ENCODE measurements at regions not wholly inside any gene's neighbourhood (a gene's known extent, or its start where the extent isn't known, plus 50 kb on each side); places are given as distances from the start of the nearest gene placed in this dataset.

DNA sequence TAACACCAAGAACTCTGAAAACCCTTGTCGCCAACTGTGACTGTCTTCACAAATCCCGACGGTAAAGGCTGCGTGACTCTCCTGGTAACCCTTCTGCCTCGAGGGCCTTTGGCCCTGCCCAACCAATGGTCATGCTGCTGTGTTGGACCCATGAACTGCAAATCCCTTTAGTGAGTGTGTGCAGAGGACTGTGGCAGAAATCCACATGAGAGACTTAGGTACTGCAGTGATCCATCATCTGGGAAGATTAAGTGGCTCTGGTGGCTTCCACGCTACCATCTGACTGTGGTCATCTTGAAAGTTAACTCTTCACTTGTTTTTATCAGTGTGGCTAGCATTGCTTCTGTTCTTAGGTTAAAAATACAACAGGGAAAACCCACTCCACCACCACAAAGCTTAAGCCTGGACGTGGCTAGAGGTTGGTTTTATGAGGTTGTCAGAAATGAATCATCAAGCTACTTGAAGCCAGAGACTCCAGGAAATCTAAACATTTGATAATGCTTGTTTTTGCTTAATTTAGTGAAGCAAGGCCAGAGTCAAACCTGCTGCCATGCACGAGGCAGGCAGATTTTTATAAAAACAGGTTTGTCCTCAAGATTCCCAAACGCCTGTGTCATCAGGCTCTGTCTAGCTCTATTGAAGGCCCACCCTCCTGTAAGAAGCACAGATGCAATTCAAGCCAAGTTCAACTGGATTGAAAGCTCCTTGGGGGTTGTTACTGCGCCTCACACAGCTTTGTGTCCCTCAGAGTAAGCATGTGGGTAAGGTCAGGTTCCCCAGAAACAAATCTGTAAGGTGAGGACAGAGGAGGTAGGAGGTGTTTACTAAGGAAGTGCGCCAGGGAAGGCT, 52.7 kb upstream of the ERCC6L2 start:
- Histone ChIP-seq H3K4me3 (no peak overlapping the region), H3K36me3 (no peaks in the 10 kb centered on the region), H3K9me3 (replicated peaks) (no peaks in the 10 kb centered on the region), H3K4me1 (no peaks in the 10 kb centered on the region), H3K27ac (replicated peaks) (no peak overlapping the region), H3K27me3 (ENCODE audit: low read depth) (no peaks in the 10 kb centered on the region)
- no peak for DNase-seq
- intact Hi-C loops (cut with micrococcal nuclease) = no loop called here
- TF ChIP-seq, protein P1, sequence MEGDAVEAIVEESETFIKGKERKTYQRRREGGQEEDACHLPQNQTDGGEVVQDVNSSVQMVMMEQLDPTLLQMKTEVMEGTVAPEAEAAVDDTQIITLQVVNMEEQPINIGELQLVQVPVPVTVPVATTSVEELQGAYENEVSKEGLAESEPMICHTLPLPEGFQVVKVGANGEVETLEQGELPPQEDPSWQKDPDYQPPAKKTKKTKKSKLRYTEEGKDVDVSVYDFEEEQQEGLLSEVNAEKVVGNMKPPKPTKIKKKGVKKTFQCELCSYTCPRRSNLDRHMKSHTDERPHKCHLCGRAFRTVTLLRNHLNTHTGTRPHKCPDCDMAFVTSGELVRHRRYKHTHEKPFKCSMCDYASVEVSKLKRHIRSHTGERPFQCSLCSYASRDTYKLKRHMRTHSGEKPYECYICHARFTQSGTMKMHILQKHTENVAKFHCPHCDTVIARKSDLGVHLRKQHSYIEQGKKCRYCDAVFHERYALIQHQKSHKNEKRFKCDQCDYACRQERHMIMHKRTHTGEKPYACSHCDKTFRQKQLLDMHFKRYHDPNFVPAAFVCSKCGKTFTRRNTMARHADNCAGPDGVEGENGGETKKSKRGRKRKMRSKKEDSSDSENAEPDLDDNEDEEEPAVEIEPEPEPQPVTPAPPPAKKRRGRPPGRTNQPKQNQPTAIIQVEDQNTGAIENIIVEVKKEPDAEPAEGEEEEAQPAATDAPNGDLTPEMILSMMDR (IDR thresholded peaks at IDR 0.05; ENCODE audit: borderline replicate concordance) = no peak

DNA sequence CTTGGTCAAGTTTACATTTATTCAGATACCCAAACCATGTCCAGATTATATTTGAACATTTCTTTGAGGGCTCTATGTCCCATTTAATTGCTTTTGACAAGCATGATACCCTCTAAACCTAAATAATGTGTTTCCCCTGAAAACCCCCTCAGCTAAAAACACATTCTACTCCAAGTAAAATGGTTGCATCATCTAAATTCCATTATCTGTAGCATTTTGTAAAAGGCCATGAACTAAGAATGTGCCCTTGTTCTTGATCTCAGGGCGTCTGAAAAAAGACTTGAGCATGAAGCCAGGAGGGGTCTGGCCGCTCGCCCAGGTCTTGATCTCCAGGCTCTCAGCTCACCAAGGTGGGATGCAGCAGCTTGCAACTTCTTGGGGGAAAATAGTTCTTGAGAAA, 53.5 kb upstream of the ERCC6L2 start:
- DNase-seq = no peak
- Histone ChIP-seq H3K9me3 (replicated peaks) (no peaks in the 10 kb centered on the region), H3K4me3 (no peak overlapping the region), H3K36me3 (no peaks in the 10 kb centered on the region), H3K4me1 (no peaks in the 10 kb centered on the region), H3K27me3 (ENCODE audit: low read depth) (no peaks in the 10 kb centered on the region), H3K27ac (replicated peaks) (no peak overlapping the region)
- TF ChIP-seq, protein P1 (IDR thresholded peaks at IDR 0.05; ENCODE audit: borderline replicate concordance) = no peak
- intact Hi-C loops (cut with micrococcal nuclease) = no loop called here

DNA sequence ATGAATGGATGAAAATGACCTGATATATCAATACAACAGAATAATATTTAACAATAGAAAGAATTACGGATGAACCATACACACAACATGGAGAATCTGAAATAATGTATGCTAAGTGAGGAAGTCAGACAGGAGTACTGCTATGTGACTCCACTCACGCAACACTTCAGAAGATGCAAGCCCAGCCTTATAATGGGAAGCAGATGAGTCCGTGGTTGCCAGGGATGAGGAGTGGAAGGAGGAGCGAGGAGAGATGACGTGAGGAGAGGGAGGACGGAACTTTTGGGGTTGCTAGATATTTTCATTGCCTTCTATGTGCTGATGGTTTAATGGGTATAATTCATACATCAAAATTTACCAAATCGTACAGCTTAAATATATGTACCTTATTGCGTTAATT, 55.4 kb upstream of the ERCC6L2 start:
- H3K36me3 ChIP-seq = no peaks in the 10 kb centered on the region
- no peaks in the 10 kb centered on the region for H3K27me3 ChIP-seq (ENCODE audit: low read depth)
- intact Hi-C loops (cut with micrococcal nuclease) = no loop called here
- no peak for DNase-seq
- H3K27ac ChIP-seq (replicated peaks) = no peak overlapping the region
- H3K4me3 ChIP-seq = no peak overlapping the region
- H3K4me1 ChIP-seq = no peaks in the 10 kb centered on the region
- H3K9me3 ChIP-seq (replicated peaks) = no peaks in the 10 kb centered on the region
- TF ChIP-seq, protein P1 (IDR thresholded peaks at IDR 0.05; ENCODE audit: borderline replicate concordance) = no peak

DNA sequence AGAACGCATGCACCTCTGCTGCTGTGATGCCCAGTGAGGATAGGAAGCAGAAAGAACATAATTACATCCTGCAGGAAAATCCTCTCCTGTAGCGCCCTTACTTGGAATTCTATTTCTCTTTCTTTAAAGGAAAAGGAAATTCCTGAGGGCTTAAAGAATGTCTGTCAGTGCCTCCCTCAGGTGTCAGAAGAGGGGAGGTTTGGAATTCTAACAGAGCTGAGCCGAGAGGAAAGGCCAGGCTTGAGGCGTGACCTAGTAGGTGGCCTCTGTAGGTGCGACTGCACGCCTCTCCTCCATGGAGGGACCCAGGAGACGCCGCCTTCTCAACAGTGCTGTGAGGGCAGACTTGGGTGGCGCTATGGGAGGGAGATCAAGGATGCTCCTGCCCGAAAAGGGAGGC, 55.9 kb upstream of the ERCC6L2 start:
- no peak overlapping the region for H3K4me3 ChIP-seq
- no peaks in the 10 kb centered on the region for H3K36me3 ChIP-seq
- DNase-seq = no peak
- TF ChIP-seq, protein P1 (IDR thresholded peaks at IDR 0.05; ENCODE audit: borderline replicate concordance) = no peak
- H3K4me1 ChIP-seq = no peaks in the 10 kb centered on the region
- intact Hi-C loops (cut with micrococcal nuclease) = no loop called here
- H3K27me3 ChIP-seq (ENCODE audit: low read depth) = no peaks in the 10 kb centered on the region
- no peaks in the 10 kb centered on the region for H3K9me3 ChIP-seq (replicated peaks)
- H3K27ac ChIP-seq (replicated peaks) = no peak overlapping the region

DNA sequence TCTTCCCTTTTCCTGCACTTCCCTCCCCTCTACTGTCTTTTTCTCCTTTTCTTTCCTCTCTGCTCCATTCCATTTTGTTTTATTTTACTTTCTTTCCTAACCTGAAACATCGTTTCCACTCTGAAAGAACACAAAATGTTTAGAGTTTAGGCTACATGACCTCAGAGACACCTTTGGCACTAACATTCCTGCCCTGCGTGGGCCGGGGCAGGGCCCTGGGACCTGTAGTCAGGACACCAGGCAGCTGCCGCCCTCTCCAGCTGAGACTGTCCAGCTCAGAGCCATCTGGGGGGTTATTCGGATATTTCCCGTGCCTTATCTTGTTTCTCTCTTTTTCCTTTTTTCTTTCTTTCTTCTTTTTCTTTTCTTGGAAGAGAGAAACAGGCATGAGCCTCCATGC, 58.3 kb upstream of the ERCC6L2 start:
- Histone ChIP-seq H3K27me3 (ENCODE audit: low read depth) (no peaks in the 10 kb centered on the region), H3K9me3 (replicated peaks) (no peaks in the 10 kb centered on the region), H3K4me3 (no peak overlapping the region), H3K4me1 (no peaks in the 10 kb centered on the region), H3K36me3 (peaks cover 4% of the 10 kb centered on the region), H3K27ac (replicated peaks) (no peak overlapping the region)
- intact Hi-C loops (cut with micrococcal nuclease) = no loop called here
- no peak for DNase-seq
- TF ChIP-seq, protein P1 (IDR thresholded peaks at IDR 0.05; ENCODE audit: borderline replicate concordance) = no peak

All from left ventricle myocardium inferior (tissue), 1 donor.